Panc1 (cell line): ENCODE measurements at regions not wholly inside any gene's neighbourhood (a gene's known extent, or its start where the extent isn't known, plus 50 kb on each side); places are given as distances from the start of the nearest gene placed in this dataset.

ENCODE experiments used
- CTCF ChIP-seq: fragments of 450-650 bp; IDR thresholded peaks from 2 replicates; pipeline ENCODE4 v1.5.1; 2017; ENCODE audit warnings: mild to moderate bottlenecking
- POLR2AphosphoS5 ChIP-seq: IDR thresholded peaks from 2 replicates; pipeline ENCODE4 v1.6.1; 2012; ENCODE audit warnings: mild to moderate bottlenecking, low read depth, low read length, moderate library complexity
- REST ChIP-seq, 2 experiments: IDR thresholded peaks; 2 replicates each; pipeline ENCODE4 v1.6.1; 2011 to 2012; ENCODE audit warnings: low read depth in 2 of 2, control low read depth in 1 of 2, low read length in 1 of 2, mild to moderate bottlenecking in 1 of 2, moderate library complexity in 1 of 2; ENCODE audit not compliant: insufficient read depth in 1 of 2
- SIN3A ChIP-seq: IDR thresholded peaks from 2 replicates; pipeline ENCODE4 v1.6.1; 2012; ENCODE audit warnings: low read depth, mild to moderate bottlenecking, low read length, moderate library complexity, borderline replicate concordance; ENCODE audit not compliant: insufficient read depth
- TCF7L2 ChIP-seq: IDR thresholded peaks from 2 replicates; pipeline ENCODE4 v1.6.1; 2011; ENCODE audit warnings: mild to moderate bottlenecking, low read depth, low read length, inconsistent platforms

- TF ChIP-seq CTCF (no peak), TCF7L2 (no peak), REST (IDR thresholded peaks at IDR 0.05; ENCODE audit: insufficient read depth in 1 of 2, low read depth in 2 of 2, low read length in 1 of 2) (no peak), POLR2AphosphoS5 (no peak), SIN3A (no peak)
These were observed 231.5 kb downstream of the ZNF608 start for GRCh38 chr5:124514956-124515355.
